ENCODE measurements at regions not wholly inside any gene's neighbourhood (a gene's known extent, or its start where the extent isn't known, plus 50 kb on each side); places are given as distances from the start of the nearest gene placed in this dataset.

- Histone ChIP-seq H3K27me3 (replicated peaks in 1 of 4; ENCODE audit: control insufficient read depth in 3 of 4, extremely low read depth in 1 of 4, insufficient read depth in 3 of 4, low read length in 3 of 4) (no peaks in the 10 kb centered on the region), H3K23ac (ENCODE audit: insufficient read length) (no peak overlapping the region), H3K14ac (ENCODE audit: insufficient read length) (no peak overlapping the region), H3K79me2 (ENCODE audit: control insufficient read depth in 1 of 2, insufficient read depth in 2 of 2, low read length in 2 of 2) (no peaks in the 10 kb centered on the region), H3K27ac (ENCODE audit: low read depth, low read length) (no peak overlapping the region), H3K9ac (replicated peaks in 1 of 4; ENCODE audit: extremely low read depth in 1 of 4, low read depth in 3 of 4, low read length in 3 of 4) (no peak overlapping the region), H3K4me3 (ENCODE audit: extremely low read depth in 1 of 4, insufficient read depth in 2 of 4, low read depth in 3 of 4, low read length in 4 of 4) (no peak overlapping the region), H2BK20ac (ENCODE audit: low read length) (no peak overlapping the region), H2AK5ac (ENCODE audit: low read depth, low read length) (no peak overlapping the region), H3K18ac (ENCODE audit: extremely low read depth, low read length) (no peak overlapping the region), H2BK120ac (replicated peaks; ENCODE audit: low read depth, low read length) (no peak overlapping the region), H2BK12ac (ENCODE audit: low read depth, low read length) (no peak overlapping the region), H3K4ac (replicated peaks; ENCODE audit: insufficient read length, low read depth, low read length) (no peak overlapping the region), H3K23me2 (ENCODE audit: low read depth, low read length) (no peaks in the 10 kb centered on the region), H2BK15ac (ENCODE audit: low read length) (no peak overlapping the region), H3K56ac (replicated peaks; ENCODE audit: insufficient read length, low read depth, low read length) (no peak overlapping the region), H3K79me1 (ENCODE audit: low read depth, low read length) (no peaks in the 10 kb centered on the region), H4K5ac (ENCODE audit: insufficient read length, low read depth, low read length) (no peak overlapping the region), H3K4me2 (ENCODE audit: insufficient read depth in 1 of 2, low read depth in 2 of 2, low read length in 2 of 2) (no peak overlapping the region), H4K20me1 (replicated peaks in 1 of 2; ENCODE audit: control insufficient read depth in 1 of 2, insufficient read depth in 2 of 2, low read length in 2 of 2) (no peaks in the 10 kb centered on the region), H3K36me3 (ENCODE audit: control insufficient read depth in 2 of 4, insufficient read depth in 4 of 4, low read length in 3 of 4) (peaks cover 0 to 6% (median 0%) of the 10 kb centered on the region in 4 experiments; a peak in 1 of 8 replicates), H2AFZ (ENCODE audit: low read length) (no peak overlapping the region), H3K9me3 (ENCODE audit: insufficient read depth in 2 of 2, low read depth in 1 of 2, low read length in 1 of 2) (no peaks in the 10 kb centered on the region), H4K8ac (ENCODE audit: extremely low read depth, insufficient read depth, low read length) (no peak overlapping the region), H2BK5ac (ENCODE audit: low read depth, low read length) (no peak overlapping the region), H3K4me1 (replicated peaks in 1 of 4; ENCODE audit: control insufficient read depth in 3 of 4, insufficient read depth in 4 of 4, low read length in 3 of 4) (peaks cover 0 to 9% (median 2%) of the 10 kb centered on the region in 4 experiments; a peak in 2 of 7 replicates), H4K91ac (replicated peaks; ENCODE audit: insufficient read length, low read length) (no peak overlapping the region)
- POLR2A ChIA-PET (ENCODE audit: partially characterized antibody), result interaction anchor here (0.8 kb wide), 1 partner anchor 9 kb away, joined by 3 read pairs; no protein-coding TSS in a partner anchor
- DNase-seq (ENCODE audit: low read depth in 1 of 2, low spot score in 2 of 2), result no peak
- CTCF ChIA-PET (ENCODE audit: partially characterized antibody), result interaction anchor here (1.1 kb wide), 1 partner anchor 42 kb away, joined by 3 read pairs; no protein-coding TSS in a partner anchor
- FAIRE-seq, result no peak
- WGBS, 2 experiments (ENCODE audit: extremely low coverage in 1 of 2, insufficient coverage in 1 of 2, insufficient read length in 1 of 2, insufficient replicate concordance in 2 of 2, low coverage in 1 of 2, low lambda C conversion rate in 2 of 2, missing lambda C conversion rate in 1 of 2), result 87 to 100% methylated on average over 1 of the region's 1 CpG
- TF ChIP-seq KDM5A (IDR thresholded peaks at IDR 0.05; ENCODE audit: low read length) (no peak), EGR1 (IDR thresholded peaks at IDR 0.05; ENCODE audit: borderline replicate concordance, low read depth, low read length) (no peak), CBX5 (IDR thresholded peaks at IDR 0.05; ENCODE audit: low read depth, low read length) (no peak), EP300 (IDR thresholded peaks at IDR 0.05; ENCODE audit: borderline replicate concordance in 1 of 2, low read depth in 2 of 2, low read length in 2 of 2) (no peak), HDAC2 (IDR thresholded peaks at IDR 0.05; ENCODE audit: borderline replicate concordance in 1 of 2, low read depth in 2 of 2, low read length in 2 of 2) (no peak)
Measured at GRCh38 chr6:114453737-114454276, 111.0 kb upstream of the HS3ST5 start.
